ENCODE measurements at regions not wholly inside any gene's neighbourhood (a gene's known extent, or its start where the extent isn't known, plus 50 kb on each side); places are given as distances from the start of the nearest gene placed in this dataset.

GRCh38 chr21:28738420-28738704 is 254.3 kb downstream of the LTN1 start:
- no peak for TF ChIP-seq POLR2A (IDR thresholded peaks at IDR 0.05; ENCODE audit: low read length)
- no peak for TF ChIP-seq GATA1 (IDR thresholded peaks at IDR 0.05; ENCODE audit: low read depth, low read length)
